ENCODE measurements at regions not wholly inside any gene's neighbourhood (a gene's known extent, or its start where the extent isn't known, plus 50 kb on each side); places are given as distances from the start of the nearest gene placed in this dataset.

- ChIA-PET POLR2A (no interaction called here), CTCF (no interaction called here)
- Histone ChIP-seq H3K36me3 (ENCODE audit: control insufficient read depth, insufficient read depth, low read length) (no peaks in the 10 kb centered on the region), H3K9me3 (no peaks in the 10 kb centered on the region), H3K4me1 (peaks cover 11% of the 10 kb centered on the region), H3K4me3 (ENCODE audit: low read depth, low read length) (no peak overlapping the region), H3K27me3 (replicated peaks; ENCODE audit: control insufficient read depth, insufficient read depth, low read length) (no peaks in the 10 kb centered on the region)
- intact Hi-C loops (cut with micrococcal nuclease; ENCODE audit: unreplicated experiment): no loop called here
- no peaks in the 10 kb centered on the region for H3K9me3 Mint-ChIP-seq (ENCODE audit: unreplicated experiment)
- no peak overlapping the region for H3K27ac Mint-ChIP-seq (ENCODE audit: unreplicated experiment)
- H3K27me3 Mint-ChIP-seq (ENCODE audit: insufficient read depth, unreplicated experiment): no peaks in the 10 kb centered on the region
- no TSS peak for BruUV-seq (replicated peaks)
- DNase-seq: no peak
- H3K36me3 Mint-ChIP-seq (ENCODE audit: insufficient read depth, unreplicated experiment): no peaks in the 10 kb centered on the region
- no peak for TF ChIP-seq CTCF (IDR thresholded peaks at IDR 0.05; ENCODE audit: insufficient read depth in 1 of 2, low read depth in 1 of 2, low read length in 1 of 2, severe bottlenecking in 1 of 2, unreplicated experiment in 1 of 2)
- H3K4me1 Mint-ChIP-seq (ENCODE audit: low read depth, unreplicated experiment): peaks cover 5% of the 10 kb centered on the region
- no peak overlapping the region for H3K4me3 Mint-ChIP-seq (ENCODE audit: unreplicated experiment)
Observed at GRCh38 chr2:235267251-235267650, 226.6 kb upstream of the AGAP1 start.

- POLR2A ChIA-PET: no interaction called here
- intact Hi-C loops (cut with micrococcal nuclease; ENCODE audit: unreplicated experiment): no loop called here
- CTCF ChIA-PET: no interaction called here
Observed at GRCh38 chr2:235268535-235268934, 225.3 kb upstream of the AGAP1 start.

GRCh38 chr2:235270291-235270690, 223.6 kb upstream of the AGAP1 start:
- BruUV-seq (replicated peaks): no TSS peak
- TF ChIP-seq CTCF (IDR thresholded peaks at IDR 0.05; ENCODE audit: insufficient read depth in 1 of 2, low read depth in 1 of 2, low read length in 1 of 2, severe bottlenecking in 1 of 2, unreplicated experiment in 1 of 2): no peak
- ChIA-PET POLR2A (no interaction called here), CTCF (no interaction called here)
- no peaks in the 10 kb centered on the region for H3K9me3 ChIP-seq
- H3K27me3 ChIP-seq (replicated peaks; ENCODE audit: control insufficient read depth, insufficient read depth, low read length): no peaks in the 10 kb centered on the region
- peaks cover 4% of the 10 kb centered on the region; the same call in 1 of the 2 replicates for H3K4me1 ChIP-seq
- H3K27ac Mint-ChIP-seq (ENCODE audit: unreplicated experiment): no peak overlapping the region
- H3K4me1 Mint-ChIP-seq (ENCODE audit: low read depth, unreplicated experiment): peaks cover 5% of the 10 kb centered on the region
- no peak overlapping the region for H3K4me3 ChIP-seq (ENCODE audit: low read depth, low read length)
- no peaks in the 10 kb centered on the region for H3K36me3 Mint-ChIP-seq (ENCODE audit: insufficient read depth, unreplicated experiment)
- H3K4me3 Mint-ChIP-seq (ENCODE audit: unreplicated experiment): no peak overlapping the region
- H3K27me3 Mint-ChIP-seq (ENCODE audit: insufficient read depth, unreplicated experiment): peaks cover 2% of the 10 kb centered on the region
- intact Hi-C loops (cut with micrococcal nuclease; ENCODE audit: unreplicated experiment): no loop called here
- DNase-seq: no peak
- H3K36me3 ChIP-seq (ENCODE audit: control insufficient read depth, insufficient read depth, low read length): no peaks in the 10 kb centered on the region
- no peaks in the 10 kb centered on the region for H3K9me3 Mint-ChIP-seq (ENCODE audit: unreplicated experiment)

More at GRCh38 chr2:235268535-235268934, 225.3 kb upstream of the AGAP1 start:
- H3K36me3 Mint-ChIP-seq (ENCODE audit: insufficient read depth, unreplicated experiment): no peaks in the 10 kb centered on the region
- Histone ChIP-seq H3K36me3 (ENCODE audit: control insufficient read depth, insufficient read depth, low read length) (no peaks in the 10 kb centered on the region), H3K9me3 (no peaks in the 10 kb centered on the region), H3K4me3 (ENCODE audit: low read depth, low read length) (no peak overlapping the region), H3K4me1 (peaks cover 11% of the 10 kb centered on the region), H3K27me3 (replicated peaks; ENCODE audit: control insufficient read depth, insufficient read depth, low read length) (no peaks in the 10 kb centered on the region)
- TF ChIP-seq CTCF (IDR thresholded peaks at IDR 0.05; ENCODE audit: insufficient read depth in 1 of 2, low read depth in 1 of 2, low read length in 1 of 2, severe bottlenecking in 1 of 2, unreplicated experiment in 1 of 2): no peak
- H3K27me3 Mint-ChIP-seq (ENCODE audit: insufficient read depth, unreplicated experiment): no peaks in the 10 kb centered on the region
- BruUV-seq (replicated peaks): no TSS peak
- no peak overlapping the region for H3K27ac Mint-ChIP-seq (ENCODE audit: unreplicated experiment)
- DNase-seq: no peak
- no peaks in the 10 kb centered on the region for H3K9me3 Mint-ChIP-seq (ENCODE audit: unreplicated experiment)
- peaks cover 5% of the 10 kb centered on the region for H3K4me1 Mint-ChIP-seq (ENCODE audit: low read depth, unreplicated experiment)
- no peak overlapping the region for H3K4me3 Mint-ChIP-seq (ENCODE audit: unreplicated experiment)
